ENCODE measurements at regions not wholly inside any gene's neighbourhood (a gene's known extent, or its start where the extent isn't known, plus 50 kb on each side); places are given as distances from the start of the nearest gene placed in this dataset.

DNA sequence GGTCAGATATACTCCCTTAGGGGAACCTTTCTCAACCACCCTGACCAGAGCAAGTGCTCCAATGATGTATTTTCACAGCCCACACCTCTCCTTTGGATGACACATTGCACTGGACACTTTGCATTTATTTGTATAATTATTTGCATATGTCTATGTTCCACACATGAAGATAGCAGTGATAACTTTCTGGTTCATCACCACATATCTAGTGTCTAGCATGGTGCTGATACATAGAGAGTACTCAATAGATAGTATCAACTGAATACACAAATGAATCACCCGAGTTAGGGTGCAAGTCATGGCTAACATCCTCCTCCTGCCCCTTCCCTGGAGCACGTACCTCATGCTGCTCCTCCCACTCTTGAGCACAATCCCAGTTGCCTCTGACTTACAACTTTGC is 617.6 kb downstream of the EBF1 start:
- no peaks in the 10 kb centered on the region for H4K20me1 ChIP-seq (ENCODE audit: control insufficient read depth, extremely low read depth, insufficient read depth, low read length)
- DNase-seq (ENCODE audit: low read depth, low spot score) (no peak), FAIRE-seq (no peak)
- no peak overlapping the region for H2AFZ ChIP-seq (ENCODE audit: control insufficient read depth, low read length)
- no peaks in the 10 kb centered on the region for H3K27me3 ChIP-seq (ENCODE audit: control insufficient read depth, extremely low read depth, insufficient read depth, low read length)
- TF ChIP-seq, protein P1, sequence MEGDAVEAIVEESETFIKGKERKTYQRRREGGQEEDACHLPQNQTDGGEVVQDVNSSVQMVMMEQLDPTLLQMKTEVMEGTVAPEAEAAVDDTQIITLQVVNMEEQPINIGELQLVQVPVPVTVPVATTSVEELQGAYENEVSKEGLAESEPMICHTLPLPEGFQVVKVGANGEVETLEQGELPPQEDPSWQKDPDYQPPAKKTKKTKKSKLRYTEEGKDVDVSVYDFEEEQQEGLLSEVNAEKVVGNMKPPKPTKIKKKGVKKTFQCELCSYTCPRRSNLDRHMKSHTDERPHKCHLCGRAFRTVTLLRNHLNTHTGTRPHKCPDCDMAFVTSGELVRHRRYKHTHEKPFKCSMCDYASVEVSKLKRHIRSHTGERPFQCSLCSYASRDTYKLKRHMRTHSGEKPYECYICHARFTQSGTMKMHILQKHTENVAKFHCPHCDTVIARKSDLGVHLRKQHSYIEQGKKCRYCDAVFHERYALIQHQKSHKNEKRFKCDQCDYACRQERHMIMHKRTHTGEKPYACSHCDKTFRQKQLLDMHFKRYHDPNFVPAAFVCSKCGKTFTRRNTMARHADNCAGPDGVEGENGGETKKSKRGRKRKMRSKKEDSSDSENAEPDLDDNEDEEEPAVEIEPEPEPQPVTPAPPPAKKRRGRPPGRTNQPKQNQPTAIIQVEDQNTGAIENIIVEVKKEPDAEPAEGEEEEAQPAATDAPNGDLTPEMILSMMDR (optimal IDR thresholded peaks at IDR 0.05 in 1 of 3, IDR thresholded peaks at IDR 0.05 in 1 of 3, conservative IDR thresholded peaks at IDR 0.05 in 1 of 3; ENCODE audit: extremely low read depth in 1 of 3, insufficient read depth in 2 of 3, low read length in 3 of 3): no peak
- TF ChIP-seq EZH2 (IDR thresholded peaks at IDR 0.05; ENCODE audit: low read length): no peak
- no peaks in the 10 kb centered on the region for H3K4me1 ChIP-seq (ENCODE audit: control insufficient read depth, extremely low read depth, insufficient read depth, low read length)
- H3K9me1 ChIP-seq (ENCODE audit: control insufficient read depth, extremely low read depth, insufficient read depth, low read length): no peaks in the 10 kb centered on the region
- H3K27ac ChIP-seq (ENCODE audit: control insufficient read depth, insufficient read depth, low read length): no peak overlapping the region
- dilution Hi-C loops (cut with MboI; ENCODE audit: extremely low pct_ligation_motif_present, low sequenced_read_pairs): no loop called here
- H3K9ac ChIP-seq (ENCODE audit: control insufficient read depth, extremely low read depth, insufficient read depth, low read length): no peak overlapping the region
- H3K4me3 ChIP-seq (ENCODE audit: control insufficient read depth in 2 of 3, extremely low read depth in 1 of 3, insufficient read depth in 2 of 3, low read depth in 1 of 3, low read length in 3 of 3): no peak overlapping the region
- no peak overlapping the region for H3K4me2 ChIP-seq (ENCODE audit: control insufficient read depth, extremely low read depth, insufficient read depth, low read depth, low read length)
- H3K79me2 ChIP-seq (ENCODE audit: control insufficient read depth, insufficient read depth, low read length): no peaks in the 10 kb centered on the region
- H3K36me3 ChIP-seq (ENCODE audit: control insufficient read depth in 2 of 2, extremely low read depth in 1 of 2, insufficient read depth in 2 of 2, low read length in 2 of 2): no peaks in the 10 kb centered on the region
- H3K9me3 ChIP-seq (ENCODE audit: control insufficient read depth, low read depth, low read length): no peaks in the 10 kb centered on the region

DNA sequence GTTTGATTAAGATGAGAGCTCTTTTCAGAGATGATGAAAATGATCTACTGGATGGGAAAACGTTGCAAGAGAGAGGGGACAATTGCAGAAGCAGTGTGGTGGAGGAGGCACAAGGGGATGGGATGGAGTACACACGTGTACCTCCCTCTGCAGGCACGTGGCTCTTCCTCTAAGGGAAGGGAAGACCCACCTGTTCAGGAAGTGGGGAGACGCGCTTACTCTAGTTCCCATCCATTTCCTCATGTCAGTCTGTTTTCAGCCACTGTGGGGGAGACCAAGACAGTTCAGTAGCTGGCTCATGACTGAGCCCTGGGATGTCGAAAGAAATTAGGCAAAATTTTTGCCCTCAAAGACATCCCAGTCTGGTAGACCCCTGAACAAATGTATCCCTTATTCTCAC is 619.2 kb upstream of the CLINT1 start:
- Histone ChIP-seq H3K9ac (ENCODE audit: control insufficient read depth, extremely low read depth, insufficient read depth, low read length) (no peak overlapping the region), H3K79me2 (ENCODE audit: control insufficient read depth, insufficient read depth, low read length) (no peaks in the 10 kb centered on the region), H3K4me3 (ENCODE audit: control insufficient read depth in 2 of 3, extremely low read depth in 1 of 3, insufficient read depth in 2 of 3, low read depth in 1 of 3, low read length in 3 of 3) (no peak overlapping the region), H3K4me2 (ENCODE audit: control insufficient read depth, extremely low read depth, insufficient read depth, low read depth, low read length) (no peak overlapping the region), H3K36me3 (ENCODE audit: control insufficient read depth in 2 of 2, extremely low read depth in 1 of 2, insufficient read depth in 2 of 2, low read length in 2 of 2) (no peaks in the 10 kb centered on the region), H3K4me1 (ENCODE audit: control insufficient read depth, extremely low read depth, insufficient read depth, low read length) (no peaks in the 10 kb centered on the region), H3K9me1 (ENCODE audit: control insufficient read depth, extremely low read depth, insufficient read depth, low read length) (no peaks in the 10 kb centered on the region), H3K27ac (ENCODE audit: control insufficient read depth, insufficient read depth, low read length) (no peak overlapping the region), H3K9me3 (ENCODE audit: control insufficient read depth, low read depth, low read length) (no peaks in the 10 kb centered on the region), H2AFZ (ENCODE audit: control insufficient read depth, low read length) (no peak overlapping the region), H4K20me1 (ENCODE audit: control insufficient read depth, extremely low read depth, insufficient read depth, low read length) (no peaks in the 10 kb centered on the region), H3K27me3 (ENCODE audit: control insufficient read depth, extremely low read depth, insufficient read depth, low read length) (no peaks in the 10 kb centered on the region)
- dilution Hi-C loops (cut with MboI; ENCODE audit: extremely low pct_ligation_motif_present, low sequenced_read_pairs): no loop called here
- TF ChIP-seq, protein P1 (optimal IDR thresholded peaks at IDR 0.05 in 1 of 3, IDR thresholded peaks at IDR 0.05 in 1 of 3, conservative IDR thresholded peaks at IDR 0.05 in 1 of 3; ENCODE audit: extremely low read depth in 1 of 3, insufficient read depth in 2 of 3, low read length in 3 of 3): no peak
- no peak for TF ChIP-seq EZH2 (IDR thresholded peaks at IDR 0.05; ENCODE audit: low read length)
- FAIRE-seq: no peak
- no peak for DNase-seq (ENCODE audit: low read depth, low spot score)

Measured in keratinocyte (primary cell).